Liver (tissue), 8 donors: ENCODE measurements at regions not wholly inside any gene's neighbourhood (a gene's known extent, or its start where the extent isn't known, plus 50 kb on each side); places are given as distances from the start of the nearest gene placed in this dataset.

Experiments used
- DNase-seq: peaks from one replicate; pipeline ENCODE4 v3.0.0-alpha.2; 2017; ENCODE audit warnings: low spot score
- H3K27ac ChIP-seq, 2 donors: one replicate each; pipeline ENCODE4 v1.7.0; 2013; ENCODE audit warnings: inconsistent platforms in 2 of 2, low read length in 2 of 2, control low read depth in 1 of 2, low read depth in 1 of 2, mild to moderate bottlenecking in 1 of 2
- H3K27me3 ChIP-seq, 4 donors: one replicate each; pipeline versions ENCODE4 v1.6.1 to v1.7.0; 2013; ENCODE audit warnings: low read length in 3 of 4, inconsistent platforms in 1 of 4, mild to moderate bottlenecking in 1 of 4, moderate library complexity in 1 of 4; ENCODE audit not compliant: control insufficient read depth in 4 of 4, insufficient read depth in 4 of 4
- H3K36me3 ChIP-seq, 4 donors: one replicate each; pipeline versions ENCODE4 v1.6.1 to v1.7.0; 2013; ENCODE audit warnings: low read length in 3 of 4, mild to moderate bottlenecking in 3 of 4, low read depth in 1 of 4, moderate library complexity in 1 of 4; ENCODE audit not compliant: control insufficient read depth in 4 of 4, insufficient read depth in 3 of 4
- H3K4me1 ChIP-seq, 4 donors: one replicate each; pipeline versions ENCODE4 v1.6.1 to v1.7.0; 2013; ENCODE audit warnings: low read length in 3 of 4, mild to moderate bottlenecking in 3 of 4, moderate library complexity in 1 of 4; ENCODE audit not compliant: control insufficient read depth in 4 of 4, insufficient read depth in 4 of 4
- H3K4me3 ChIP-seq, 3 donors: one replicate each; pipeline versions ENCODE4 v1.6.1 to v1.7.0; 2013; ENCODE audit warnings: low read length in 3 of 3, control low read depth in 1 of 3, low read depth in 1 of 3, mild to moderate bottlenecking in 1 of 3
- H3K9ac ChIP-seq, 2 donors: one replicate each; pipeline ENCODE4 v1.7.0; 2013; ENCODE audit warnings: low read length in 2 of 2, mild to moderate bottlenecking in 2 of 2, moderate library complexity in 2 of 2, control low read depth in 1 of 2, low read depth in 1 of 2
- H3K9me3 ChIP-seq, 4 donors: one replicate each; pipeline versions ENCODE4 v1.6.1 to v1.7.0; 2013; ENCODE audit warnings: low read length in 3 of 4; ENCODE audit not compliant: control insufficient read depth in 4 of 4
- ATF3 ChIP-seq: IDR thresholded peaks from 2 replicates; pipeline ENCODE4 v1.6.1; 2016; ENCODE audit warnings: antibody characterized with exemption
- CTCF ChIP-seq: fragments of 150-350 bp; IDR thresholded peaks from 2 replicates; pipeline ENCODE4 v1.5.1; 2017; ENCODE audit warnings: improper control_type of control experiment, low read depth, low read length; ENCODE audit not compliant: missing input control
- EGR1 ChIP-seq, 2 donors: IDR thresholded peaks; 2 replicates each; pipeline ENCODE4 v1.6.1; 2016 to 2018; ENCODE audit warnings: antibody characterized with exemption in 2 of 2, low read depth in 2 of 2
- FOXA1 ChIP-seq: IDR thresholded peaks from 2 replicates; pipeline ENCODE4 v1.6.1; 2016; ENCODE audit warnings: antibody characterized with exemption
- FOXA2 ChIP-seq: IDR thresholded peaks from 2 replicates; pipeline ENCODE4 v1.6.1; 2016; ENCODE audit warnings: antibody characterized with exemption
- GABPA ChIP-seq, 2 donors: IDR thresholded peaks in 1 of 2; conservative IDR thresholded peaks in 1 of 2; 2 replicates each; pipeline ENCODE4 v1.6.1; 2016; ENCODE audit warnings: antibody characterized with exemption in 2 of 2, mild to moderate bottlenecking in 1 of 2, moderate library complexity in 1 of 2
- HNF4A ChIP-seq, 2 donors: conservative IDR thresholded peaks; 2 replicates each; pipeline ENCODE4 v1.6.1; 2016; ENCODE audit warnings: antibody characterized with exemption in 2 of 2, mild to moderate bottlenecking in 2 of 2
- HNF4G ChIP-seq: IDR thresholded peaks from 2 replicates; pipeline ENCODE4 v1.6.1; 2016; ENCODE audit warnings: antibody characterized with exemption
- JUND ChIP-seq, 2 donors: IDR thresholded peaks; 2 replicates each; pipeline ENCODE4 v1.6.1; 2016; ENCODE audit warnings: antibody characterized with exemption in 2 of 2
- NR2F2 ChIP-seq: IDR thresholded peaks from 2 replicates; pipeline ENCODE4 v1.6.1; 2016; ENCODE audit warnings: antibody characterized with exemption
- RAD21 ChIP-seq, 2 donors: IDR thresholded peaks; 2 replicates each; pipeline ENCODE4 v1.6.1; 2016; ENCODE audit warnings: antibody characterized with exemption in 2 of 2, mild to moderate bottlenecking in 2 of 2
- RXRA ChIP-seq, 2 donors: IDR thresholded peaks; 2 replicates each; pipeline ENCODE4 v1.6.1; 2017 to 2018; ENCODE audit warnings: antibody characterized with exemption in 2 of 2, mild to moderate bottlenecking in 1 of 2
- SP1 ChIP-seq: IDR thresholded peaks from 2 replicates; pipeline ENCODE4 v1.6.1; 2018; ENCODE audit warnings: antibody characterized with exemption, mild to moderate bottlenecking
- TAF1 ChIP-seq: conservative IDR thresholded peaks from 2 replicates; pipeline ENCODE4 v1.6.1; 2016; ENCODE audit warnings: antibody characterized with exemption, mild to moderate bottlenecking
- YY1 ChIP-seq: IDR thresholded peaks from 2 replicates; pipeline ENCODE4 v1.6.1; 2016; ENCODE audit warnings: antibody characterized with exemption, mild to moderate bottlenecking
- ZBTB33 ChIP-seq: IDR thresholded peaks from 2 replicates; pipeline ENCODE4 v1.6.1; 2016; ENCODE audit warnings: antibody characterized with exemption
- WGBS: extraction: QIAGEN DNeasy Blood & Tissue Kit; methylation state at CpG from one replicate; pipeline ENCODE4 v1.1.7; 2013; 5-methylcytosine and 5-hydroxymethylcytosine counted together
- TF ChIP-seq, protein P1 (sequence below): IDR thresholded peaks from 2 replicates; pipeline ENCODE4 v1.6.1; 2016; ENCODE audit warnings: antibody characterized with exemption
- TF ChIP-seq, protein P2 (sequence below): IDR thresholded peaks from 2 replicates; pipeline ENCODE4 v1.6.1; 2016; ENCODE audit warnings: antibody characterized with exemption, mild to moderate bottlenecking
- donor health status: healthy.
- donor health status: healthy.
- donor health status: healthy.
- donor health status: healthy.
- donor health status: healthy.

DNA sequence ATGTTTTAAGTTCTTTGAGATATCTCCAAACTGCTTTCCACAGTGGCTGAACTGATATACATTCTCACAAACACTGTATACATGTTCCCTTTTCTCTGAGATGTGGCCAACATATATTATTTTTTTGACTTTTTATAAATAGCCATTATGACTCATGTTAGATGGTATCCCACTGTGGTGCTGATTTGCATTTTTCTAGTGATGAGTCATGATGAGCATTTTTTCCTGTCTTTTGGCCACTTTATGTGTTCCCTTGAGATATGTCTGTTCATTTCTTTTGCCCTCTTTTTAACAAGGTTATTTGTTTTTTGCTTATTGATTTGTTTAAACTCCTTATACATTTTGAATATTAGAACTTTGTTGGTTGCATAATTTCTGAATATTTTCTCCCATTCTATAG lies 1055.1 kb downstream of the NXPH1 start:
- H3K27ac ChIP-seq, result no peak overlapping the region
- no peaks in the 10 kb centered on the region for H3K4me1 ChIP-seq
- no peak overlapping the region for H3K4me3 ChIP-seq
- no peak for DNase-seq
- TF ChIP-seq FOXA2 (no peak), YY1 (no peak), ZBTB33 (no peak), JUND (IDR thresholded peaks at IDR 0.05) (no peak), EGR1 (IDR thresholded peaks at IDR 0.05; ENCODE audit: low read depth in 2 of 2) (no peak), TAF1 (no peak), NR2F2 (no peak), HNF4G (no peak), GABPA (IDR thresholded peaks at IDR 0.05 in 1 of 2, conservative IDR thresholded peaks at IDR 0.05 in 1 of 2) (no peak), SP1 (no peak), RXRA (IDR thresholded peaks at IDR 0.05) (no peak), RAD21 (IDR thresholded peaks at IDR 0.05) (no peak), ATF3 (no peak), HNF4A (conservative IDR thresholded peaks at IDR 0.05) (no peak), FOXA1 (no peak), CTCF (no peak)
- TF ChIP-seq, protein P1, sequence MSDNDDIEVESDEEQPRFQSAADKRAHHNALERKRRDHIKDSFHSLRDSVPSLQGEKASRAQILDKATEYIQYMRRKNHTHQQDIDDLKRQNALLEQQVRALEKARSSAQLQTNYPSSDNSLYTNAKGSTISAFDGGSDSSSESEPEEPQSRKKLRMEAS, result no peak
- TF ChIP-seq, protein P2, sequence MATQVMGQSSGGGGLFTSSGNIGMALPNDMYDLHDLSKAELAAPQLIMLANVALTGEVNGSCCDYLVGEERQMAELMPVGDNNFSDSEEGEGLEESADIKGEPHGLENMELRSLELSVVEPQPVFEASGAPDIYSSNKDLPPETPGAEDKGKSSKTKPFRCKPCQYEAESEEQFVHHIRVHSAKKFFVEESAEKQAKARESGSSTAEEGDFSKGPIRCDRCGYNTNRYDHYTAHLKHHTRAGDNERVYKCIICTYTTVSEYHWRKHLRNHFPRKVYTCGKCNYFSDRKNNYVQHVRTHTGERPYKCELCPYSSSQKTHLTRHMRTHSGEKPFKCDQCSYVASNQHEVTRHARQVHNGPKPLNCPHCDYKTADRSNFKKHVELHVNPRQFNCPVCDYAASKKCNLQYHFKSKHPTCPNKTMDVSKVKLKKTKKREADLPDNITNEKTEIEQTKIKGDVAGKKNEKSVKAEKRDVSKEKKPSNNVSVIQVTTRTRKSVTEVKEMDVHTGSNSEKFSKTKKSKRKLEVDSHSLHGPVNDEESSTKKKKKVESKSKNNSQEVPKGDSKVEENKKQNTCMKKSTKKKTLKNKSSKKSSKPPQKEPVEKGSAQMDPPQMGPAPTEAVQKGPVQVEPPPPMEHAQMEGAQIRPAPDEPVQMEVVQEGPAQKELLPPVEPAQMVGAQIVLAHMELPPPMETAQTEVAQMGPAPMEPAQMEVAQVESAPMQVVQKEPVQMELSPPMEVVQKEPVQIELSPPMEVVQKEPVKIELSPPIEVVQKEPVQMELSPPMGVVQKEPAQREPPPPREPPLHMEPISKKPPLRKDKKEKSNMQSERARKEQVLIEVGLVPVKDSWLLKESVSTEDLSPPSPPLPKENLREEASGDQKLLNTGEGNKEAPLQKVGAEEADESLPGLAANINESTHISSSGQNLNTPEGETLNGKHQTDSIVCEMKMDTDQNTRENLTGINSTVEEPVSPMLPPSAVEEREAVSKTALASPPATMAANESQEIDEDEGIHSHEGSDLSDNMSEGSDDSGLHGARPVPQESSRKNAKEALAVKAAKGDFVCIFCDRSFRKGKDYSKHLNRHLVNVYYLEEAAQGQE, result no peak
- H3K36me3 ChIP-seq, result no peaks in the 10 kb centered on the region
- H3K9me3 ChIP-seq, result no peaks in the 10 kb centered on the region
- H3K27me3 ChIP-seq, result no peaks in the 10 kb centered on the region
- no peak overlapping the region for H3K9ac ChIP-seq

- whole genome bisulfite sequencing, result 49% methylated on average over 3 of the region's 3 CpGs
- TF ChIP-seq CTCF, result no peak
- TF ChIP-seq ZBTB33, result no peak
- peak in 1 of 2 donors; percentile 11 for TF ChIP-seq RAD21 (IDR thresholded peaks at IDR 0.05)
- no peak for TF ChIP-seq HNF4G
- H3K36me3 ChIP-seq, result no peaks in the 10 kb centered on the region
- no peaks in the 10 kb centered on the region for H3K9me3 ChIP-seq
- no peak overlapping the region for H3K27ac ChIP-seq
- DNase-seq, result no peak
- H3K4me1 ChIP-seq, result no peaks in the 10 kb centered on the region
- H3K27me3 ChIP-seq, result no peaks in the 10 kb centered on the region
- H3K9ac ChIP-seq, result no peak overlapping the region
- no peak overlapping the region for H3K4me3 ChIP-seq
Observed at GRCh38 chr7:9498303-9498702, 1064.9 kb downstream of the NXPH1 start.
